ENCODE measurements at regions not wholly inside any gene's neighbourhood (a gene's known extent, or its start where the extent isn't known, plus 50 kb on each side); places are given as distances from the start of the nearest gene placed in this dataset.

GRCh38 chr2:57567245-57567644, 479.4 kb upstream of the VRK2 start:
- DNase-seq (ENCODE audit: low spot score), result no peak

GRCh38 chr2:57569396-57569795, 477.2 kb upstream of the VRK2 start:
- DNase-seq (ENCODE audit: low spot score), result no peak

- no peak for DNase-seq (ENCODE audit: low spot score)
Measured at GRCh38 chr2:57570961-57571360, 475.6 kb upstream of the VRK2 start.

- no peak for DNase-seq (ENCODE audit: low spot score)
Measured at GRCh38 chr2:57575700-57576268, 470.8 kb upstream of the VRK2 start.

- DNase-seq (ENCODE audit: low spot score), result no peak
Measured at GRCh38 chr2:57576983-57577382, 469.6 kb upstream of the VRK2 start.

GRCh38 chr2:57597940-57598339, 448.7 kb upstream of the VRK2 start:
- DNase-seq (ENCODE audit: low spot score), result no peak

GRCh38 chr2:57598551-57598950, 448.1 kb upstream of the VRK2 start:
- no peak for DNase-seq (ENCODE audit: low spot score)

- DNase-seq (ENCODE audit: low spot score), result no peak
Measured at GRCh38 chr2:57602733-57603132, 443.9 kb upstream of the VRK2 start.

- DNase-seq (ENCODE audit: low spot score), result no peak
Measured at GRCh38 chr2:57614988-57615387, 431.6 kb upstream of the VRK2 start.

- no peak for DNase-seq (ENCODE audit: low spot score)
Measured at GRCh38 chr2:57615855-57616556, 430.6 kb upstream of the VRK2 start.

- no peak for DNase-seq (ENCODE audit: low spot score)
Measured at GRCh38 chr2:57617318-57617717, 429.3 kb upstream of the VRK2 start.

- no peak for DNase-seq (ENCODE audit: low spot score)
Measured at GRCh38 chr2:57621122-57621663, 425.4 kb upstream of the VRK2 start.

GRCh38 chr2:57622009-57622408, 424.6 kb upstream of the VRK2 start:
- DNase-seq (ENCODE audit: low spot score), result no peak

- DNase-seq (ENCODE audit: low spot score), result no peak
Measured at GRCh38 chr2:57656198-57656597, 390.4 kb upstream of the VRK2 start.

- no peak for DNase-seq (ENCODE audit: low spot score)
Measured at GRCh38 chr2:57669570-57669969, 377.0 kb upstream of the VRK2 start.

- DNase-seq (ENCODE audit: low spot score), result no peak
Measured at GRCh38 chr2:57674025-57674424, 372.6 kb upstream of the VRK2 start.

GRCh38 chr2:57674743-57675142, 371.9 kb upstream of the VRK2 start:
- no peak for DNase-seq (ENCODE audit: low spot score)

GRCh38 chr2:57677296-57677695, 369.3 kb upstream of the VRK2 start:
- no peak for DNase-seq (ENCODE audit: low spot score)

GRCh38 chr2:57681650-57682049, 365.0 kb upstream of the VRK2 start:
- no peak for DNase-seq (ENCODE audit: low spot score)

GRCh38 chr2:57685032-57685431, 361.6 kb upstream of the VRK2 start:
- no peak for DNase-seq (ENCODE audit: low spot score)

GRCh38 chr2:57692395-57692794, 354.2 kb upstream of the VRK2 start:
- no peak for DNase-seq (ENCODE audit: low spot score)

GRCh38 chr2:57693177-57693576, 353.4 kb upstream of the VRK2 start:
- no peak for DNase-seq (ENCODE audit: low spot score)

GRCh38 chr2:57693965-57694364, 352.6 kb upstream of the VRK2 start:
- DNase-seq (ENCODE audit: low spot score), result no peak

- no peak for DNase-seq (ENCODE audit: low spot score)
Measured at GRCh38 chr2:57696016-57696415, 350.6 kb upstream of the VRK2 start.
